OCI-LY3 (cell line): ENCODE measurements at regions not wholly inside any gene's neighbourhood (a gene's known extent, or its start where the extent isn't known, plus 50 kb on each side); places are given as distances from the start of the nearest gene placed in this dataset.

Source experiments
- EZH2phosphoT487 ChIP-seq: fragments of 200-600 bp; shearing (Covaris generic); IDR thresholded peaks from 2 replicates; pipeline ENCODE4 v1.6.1; 2018; ENCODE audit warnings: antibody characterized with exemption, mixed run types, low read depth
- TF ChIP-seq, protein P1 (sequence below): fragments of 200-600, 300-600 bp; sonication (generic); IDR thresholded peaks from 2 replicates; pipeline ENCODE4 v1.5.1; 2014; ENCODE audit warnings: antibody characterized with exemption, low read length, low read depth

DNA sequence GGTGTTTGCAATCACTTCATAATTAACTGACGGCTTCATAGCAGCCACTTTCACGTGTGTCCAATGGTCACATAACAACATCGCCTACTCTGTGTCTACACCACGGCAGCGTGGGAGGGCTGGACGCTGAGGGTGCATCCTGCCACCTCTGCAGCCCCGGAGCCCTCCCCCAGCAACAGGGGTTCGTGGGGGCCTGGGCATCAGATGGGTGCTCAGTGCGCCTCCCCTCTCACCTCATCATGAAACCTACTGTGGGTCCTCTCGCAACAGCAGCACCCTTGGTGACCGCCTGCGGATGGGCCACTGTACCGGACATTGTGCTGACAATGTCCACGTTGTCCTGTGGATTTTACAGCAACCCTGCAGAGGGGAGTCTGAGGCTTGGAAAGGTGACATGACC lies 193.5 kb downstream of the UQCRFS1 start:
- TF ChIP-seq, protein P1, sequence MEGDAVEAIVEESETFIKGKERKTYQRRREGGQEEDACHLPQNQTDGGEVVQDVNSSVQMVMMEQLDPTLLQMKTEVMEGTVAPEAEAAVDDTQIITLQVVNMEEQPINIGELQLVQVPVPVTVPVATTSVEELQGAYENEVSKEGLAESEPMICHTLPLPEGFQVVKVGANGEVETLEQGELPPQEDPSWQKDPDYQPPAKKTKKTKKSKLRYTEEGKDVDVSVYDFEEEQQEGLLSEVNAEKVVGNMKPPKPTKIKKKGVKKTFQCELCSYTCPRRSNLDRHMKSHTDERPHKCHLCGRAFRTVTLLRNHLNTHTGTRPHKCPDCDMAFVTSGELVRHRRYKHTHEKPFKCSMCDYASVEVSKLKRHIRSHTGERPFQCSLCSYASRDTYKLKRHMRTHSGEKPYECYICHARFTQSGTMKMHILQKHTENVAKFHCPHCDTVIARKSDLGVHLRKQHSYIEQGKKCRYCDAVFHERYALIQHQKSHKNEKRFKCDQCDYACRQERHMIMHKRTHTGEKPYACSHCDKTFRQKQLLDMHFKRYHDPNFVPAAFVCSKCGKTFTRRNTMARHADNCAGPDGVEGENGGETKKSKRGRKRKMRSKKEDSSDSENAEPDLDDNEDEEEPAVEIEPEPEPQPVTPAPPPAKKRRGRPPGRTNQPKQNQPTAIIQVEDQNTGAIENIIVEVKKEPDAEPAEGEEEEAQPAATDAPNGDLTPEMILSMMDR = no peak
- no peak for TF ChIP-seq EZH2phosphoT487
